ENCODE measurements at regions not wholly inside any gene's neighbourhood (a gene's known extent, or its start where the extent isn't known, plus 50 kb on each side); places are given as distances from the start of the nearest gene placed in this dataset.

DNA sequence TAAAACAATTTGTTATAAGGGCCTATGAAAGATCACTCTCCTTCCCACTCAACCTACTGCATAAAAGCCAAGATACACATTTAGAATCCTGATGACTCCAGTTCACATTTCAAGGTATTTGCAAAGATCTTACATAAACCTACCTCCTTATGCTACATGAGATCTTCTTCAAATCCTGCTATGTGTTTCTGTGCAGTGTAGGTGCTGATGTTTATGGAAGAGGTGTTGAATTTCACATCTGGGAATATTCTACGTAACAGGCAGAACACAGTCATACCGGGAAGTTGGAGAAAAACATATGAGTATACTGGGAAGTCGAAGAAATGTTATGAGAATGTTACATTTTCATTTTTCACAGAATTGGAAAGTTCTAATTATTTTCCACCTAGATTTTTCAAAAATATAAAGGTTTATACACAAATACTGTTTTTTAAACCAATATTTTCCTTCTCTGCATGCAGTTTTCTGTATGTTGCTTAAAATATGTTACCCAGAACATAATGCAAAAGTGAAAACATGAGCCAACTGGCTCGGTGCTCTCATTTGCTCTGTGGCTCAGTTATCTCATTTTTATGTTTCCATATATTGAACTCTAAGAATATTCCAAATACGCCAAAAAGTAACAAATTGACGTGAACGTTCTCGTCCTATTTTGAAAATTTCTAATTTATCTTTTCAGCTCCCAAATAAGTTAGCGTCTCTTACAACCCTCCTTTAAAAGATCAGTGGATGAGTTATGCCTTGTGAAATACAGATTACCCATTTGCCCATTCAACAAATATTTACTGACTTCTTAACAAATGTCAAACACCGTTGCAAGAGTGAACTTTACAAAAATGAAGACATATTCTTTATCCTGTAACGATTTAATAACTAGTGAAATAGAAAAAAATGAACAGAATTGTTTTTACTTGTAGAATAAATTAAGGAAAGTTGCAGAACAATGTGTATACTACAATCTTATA, 899.3 kb downstream of the STIM2 start:
- Histone ChIP-seq H3K36me3 (ENCODE audit: control insufficient read depth, insufficient read depth, low read length) (no peaks in the 10 kb centered on the region), H3K27ac (ENCODE audit: low read length) (no peak overlapping the region), H3K9me3 (ENCODE audit: control insufficient read depth, insufficient read depth, low read length) (no peaks in the 10 kb centered on the region), H3K4me3 (ENCODE audit: low read length) (no peak overlapping the region), H3K4me1 (ENCODE audit: control insufficient read depth, insufficient read depth, low read length) (no peaks in the 10 kb centered on the region), H3K27me3 (ENCODE audit: control insufficient read depth, insufficient read depth, low read length) (no peaks in the 10 kb centered on the region)
- DNase-seq (ENCODE audit: low read depth, low spot score) = no peak
- no CpG with 5 or more reads among the region's 11 CpGs for WGBS (ENCODE audit: insufficient coverage, insufficient read length)

DNA sequence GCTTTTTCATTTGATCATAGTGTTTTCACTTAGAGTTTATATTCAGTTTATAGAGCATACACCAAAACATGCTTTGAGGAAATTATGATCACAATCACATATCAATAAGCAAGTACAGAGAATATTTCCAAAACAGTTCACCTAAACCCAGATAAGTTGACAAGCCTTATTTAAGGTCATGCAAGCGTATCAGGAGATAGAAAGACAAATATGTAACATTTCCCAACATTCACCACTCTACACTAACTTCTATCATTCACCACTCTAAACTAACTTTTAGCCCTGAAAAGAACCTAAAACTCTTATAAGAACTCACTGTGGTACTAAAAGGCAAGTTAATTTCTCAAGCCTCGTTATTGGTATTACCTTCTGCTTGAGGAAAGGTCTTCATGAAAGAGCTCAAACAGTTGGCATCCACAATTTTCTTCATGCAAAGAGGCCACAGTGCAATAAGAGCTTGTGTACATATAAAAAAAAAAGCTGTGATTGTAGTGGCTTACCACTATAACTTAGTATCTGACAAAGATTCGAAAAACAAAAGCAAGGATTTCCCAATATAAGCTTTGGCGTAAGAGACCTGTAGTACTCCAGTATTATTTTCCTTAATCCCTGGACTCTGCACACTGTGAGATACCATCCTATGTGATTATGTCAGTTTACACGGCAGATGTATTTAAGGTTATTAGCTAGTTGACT, 903.3 kb downstream of the STIM2 start:
- no peaks in the 10 kb centered on the region for H3K4me1 ChIP-seq (ENCODE audit: control insufficient read depth, insufficient read depth, low read length)
- H3K27me3 ChIP-seq (ENCODE audit: control insufficient read depth, insufficient read depth, low read length) = no peaks in the 10 kb centered on the region
- no peaks in the 10 kb centered on the region for H3K9me3 ChIP-seq (ENCODE audit: control insufficient read depth, insufficient read depth, low read length)
- WGBS (ENCODE audit: insufficient coverage, insufficient read length) = no CpG with 5 or more reads among the region's 5 CpGs
- no peak overlapping the region for H3K27ac ChIP-seq (ENCODE audit: low read length)
- no peak overlapping the region for H3K4me3 ChIP-seq (ENCODE audit: low read length)
- DNase-seq (ENCODE audit: low read depth, low spot score) = no peak
- H3K36me3 ChIP-seq (ENCODE audit: control insufficient read depth, insufficient read depth, low read length) = no peaks in the 10 kb centered on the region

DNA sequence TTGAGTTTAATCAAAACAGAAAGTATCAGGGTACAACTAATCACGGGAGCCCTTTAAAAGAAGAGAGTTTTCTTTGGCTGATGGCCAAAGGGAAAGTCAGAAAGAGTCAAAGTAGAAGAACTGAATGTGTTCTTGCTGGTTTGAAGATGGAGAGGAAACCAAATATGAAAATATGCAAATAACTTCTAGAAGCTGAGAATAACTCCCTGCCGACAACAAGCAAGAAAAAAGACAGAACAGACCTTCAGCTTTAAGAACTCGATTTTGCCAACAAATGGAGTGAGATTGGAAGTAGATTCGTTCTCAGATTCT, 903.8 kb downstream of the STIM2 start:
- no peaks in the 10 kb centered on the region for H3K9me3 ChIP-seq (ENCODE audit: control insufficient read depth, insufficient read depth, low read length)
- H3K36me3 ChIP-seq (ENCODE audit: control insufficient read depth, insufficient read depth, low read length) = no peaks in the 10 kb centered on the region
- DNase-seq (ENCODE audit: low read depth, low spot score) = no peak
- H3K27ac ChIP-seq (ENCODE audit: low read length) = no peak overlapping the region
- no CpG with 5 or more reads among the region's 4 CpGs for WGBS (ENCODE audit: insufficient coverage, insufficient read length)
- H3K4me1 ChIP-seq (ENCODE audit: control insufficient read depth, insufficient read depth, low read length) = no peaks in the 10 kb centered on the region
- H3K27me3 ChIP-seq (ENCODE audit: control insufficient read depth, insufficient read depth, low read length) = no peaks in the 10 kb centered on the region
- no peak overlapping the region for H3K4me3 ChIP-seq (ENCODE audit: low read length)

DNA sequence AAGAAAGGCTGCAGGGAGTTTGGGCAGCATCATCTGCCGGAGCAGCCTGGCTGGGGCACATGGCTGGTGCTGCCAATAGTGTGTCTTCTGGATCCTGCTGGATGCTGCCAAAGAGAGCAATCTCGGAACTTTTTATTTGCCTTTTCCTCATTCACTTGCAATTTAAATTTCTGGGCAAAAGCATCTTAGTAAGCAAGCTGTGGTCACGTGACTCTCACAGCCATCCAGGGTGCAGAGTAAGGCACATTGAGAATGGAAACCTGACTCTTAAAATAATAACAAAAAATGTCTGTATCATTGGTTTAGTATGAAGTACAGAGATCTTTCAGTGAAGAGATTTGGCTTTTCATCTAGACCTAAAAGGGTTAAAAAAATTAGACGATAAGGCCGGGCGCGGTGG, 910.3 kb downstream of the STIM2 start:
- Histone ChIP-seq H3K4me3 (ENCODE audit: low read length) (no peak overlapping the region), H3K9me3 (ENCODE audit: control insufficient read depth, insufficient read depth, low read length) (no peaks in the 10 kb centered on the region), H3K4me1 (ENCODE audit: control insufficient read depth, insufficient read depth, low read length) (no peaks in the 10 kb centered on the region), H3K27me3 (ENCODE audit: control insufficient read depth, insufficient read depth, low read length) (no peaks in the 10 kb centered on the region), H3K27ac (ENCODE audit: low read length) (no peak overlapping the region), H3K36me3 (ENCODE audit: control insufficient read depth, insufficient read depth, low read length) (no peaks in the 10 kb centered on the region)
- no peak for DNase-seq (ENCODE audit: low read depth, low spot score)
- whole genome bisulfite sequencing (ENCODE audit: insufficient coverage, insufficient read length) = no CpG with 5 or more reads among the region's 7 CpGs

DNA sequence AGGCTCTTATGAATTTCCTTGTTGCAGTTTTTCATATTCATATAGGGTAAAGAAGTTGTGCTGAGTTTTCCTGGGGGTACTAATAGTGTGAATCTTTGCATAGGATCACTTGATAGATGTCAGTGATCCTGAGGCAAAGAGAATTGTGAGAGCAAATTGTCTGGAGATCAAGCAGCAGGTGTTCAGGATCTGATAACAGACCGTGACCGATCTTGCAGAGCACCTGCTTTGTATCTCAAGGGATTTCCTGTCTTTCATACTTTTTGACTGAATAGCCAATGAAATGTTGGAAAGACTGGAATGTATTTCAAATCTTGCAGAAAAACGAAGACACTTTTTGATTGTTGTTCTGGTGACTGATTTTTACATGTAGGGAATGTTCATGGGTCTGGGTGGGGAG, 914.5 kb downstream of the STIM2 start:
- no peak for DNase-seq (ENCODE audit: low read depth, low spot score)
- H3K27me3 ChIP-seq (ENCODE audit: control insufficient read depth, insufficient read depth, low read length) = no peaks in the 10 kb centered on the region
- no peak overlapping the region for H3K27ac ChIP-seq (ENCODE audit: low read length)
- no peaks in the 10 kb centered on the region for H3K36me3 ChIP-seq (ENCODE audit: control insufficient read depth, insufficient read depth, low read length)
- no peaks in the 10 kb centered on the region for H3K9me3 ChIP-seq (ENCODE audit: control insufficient read depth, insufficient read depth, low read length)
- H3K4me1 ChIP-seq (ENCODE audit: control insufficient read depth, insufficient read depth, low read length) = no peaks in the 10 kb centered on the region; the same call in 1 of the 2 replicates
- no CpG with 5 or more reads among the region's 3 CpGs for WGBS (ENCODE audit: insufficient coverage, insufficient read length)
- H3K4me3 ChIP-seq (ENCODE audit: low read length) = no peak overlapping the region

DNA sequence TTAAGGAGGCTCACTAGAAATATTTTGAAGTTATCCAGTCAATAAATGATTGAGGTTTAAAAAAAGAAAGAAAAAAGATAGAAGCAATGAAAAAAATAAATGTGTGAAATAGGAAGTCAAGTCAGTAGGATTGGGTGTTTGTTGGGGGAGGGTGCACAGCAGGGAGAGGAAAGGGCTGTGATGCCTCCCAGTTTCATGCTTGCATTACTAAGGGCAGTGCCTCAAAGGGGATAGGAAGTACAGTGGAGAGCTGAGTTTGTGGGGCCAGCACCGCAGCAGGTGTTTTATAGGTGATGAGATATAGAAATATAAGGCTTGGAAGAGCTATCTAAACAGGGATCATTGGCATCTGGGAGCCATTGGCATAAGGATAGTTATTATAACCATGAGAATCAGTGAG, 919.2 kb downstream of the STIM2 start:
- H3K4me1 ChIP-seq (ENCODE audit: control insufficient read depth, insufficient read depth, low read length) = no peaks in the 10 kb centered on the region; the same call in 1 of the 2 replicates
- no CpG with 5 or more reads among the region's 1 CpG for WGBS (ENCODE audit: insufficient coverage, insufficient read length)
- H3K36me3 ChIP-seq (ENCODE audit: control insufficient read depth, insufficient read depth, low read length) = no peaks in the 10 kb centered on the region
- H3K9me3 ChIP-seq (ENCODE audit: control insufficient read depth, insufficient read depth, low read length) = no peaks in the 10 kb centered on the region
- H3K27me3 ChIP-seq (ENCODE audit: control insufficient read depth, insufficient read depth, low read length) = no peaks in the 10 kb centered on the region
- DNase-seq (ENCODE audit: low read depth, low spot score) = no peak
- H3K27ac ChIP-seq (ENCODE audit: low read length) = no peak overlapping the region
- H3K4me3 ChIP-seq (ENCODE audit: low read length) = no peak overlapping the region

DNA sequence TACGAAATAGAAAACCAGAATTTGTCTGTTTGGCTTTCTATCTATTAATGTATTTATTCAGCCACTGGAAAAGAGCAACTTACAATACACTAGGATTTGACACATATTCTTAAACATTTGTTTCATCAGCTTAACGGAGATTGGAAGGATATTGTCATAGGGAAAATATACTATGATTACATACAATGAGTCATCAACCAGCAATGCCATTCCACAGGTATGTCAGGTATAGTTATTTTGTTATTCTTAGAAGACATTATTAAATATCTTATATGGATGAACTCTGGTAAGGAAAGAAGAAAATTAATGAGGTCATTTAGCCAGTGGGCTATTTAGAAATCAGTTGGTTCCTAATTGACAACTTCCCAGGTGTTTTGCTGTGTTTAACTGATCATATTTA, 926.6 kb downstream of the STIM2 start:
- no peak for DNase-seq (ENCODE audit: low read depth, low spot score)
- no CpG with 5 or more reads among the region's 2 CpGs for WGBS (ENCODE audit: insufficient coverage, insufficient read length)

DNA sequence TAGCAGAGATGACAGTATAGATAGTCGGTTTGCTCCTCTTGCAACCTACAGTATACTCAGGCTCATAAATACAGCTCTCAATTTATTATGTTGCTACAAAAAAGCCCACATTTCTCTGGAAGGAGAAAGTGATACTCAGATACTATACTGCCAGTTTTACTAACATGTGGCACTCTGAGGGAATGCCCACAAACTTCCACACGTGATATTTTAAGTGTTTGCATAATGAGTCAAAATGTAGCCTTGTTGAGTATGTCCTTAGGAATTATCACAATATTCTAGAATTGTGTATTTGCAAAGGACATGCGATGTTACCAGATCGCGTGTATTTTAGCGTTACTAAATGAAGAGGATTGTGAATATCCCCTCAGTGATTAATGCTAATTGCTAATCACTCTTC, 929.1 kb downstream of the STIM2 start:
- H3K4me1 ChIP-seq (ENCODE audit: control insufficient read depth, insufficient read depth, low read length) = no peaks in the 10 kb centered on the region
- no CpG with 5 or more reads among the region's 6 CpGs for WGBS (ENCODE audit: insufficient coverage, insufficient read length)

More for the DNA sequence above, 926.6 kb downstream of the STIM2 start:
- Histone ChIP-seq H3K4me3 (ENCODE audit: low read length) (no peak overlapping the region), H3K27ac (ENCODE audit: low read length) (no peak overlapping the region), H3K27me3 (ENCODE audit: control insufficient read depth, insufficient read depth, low read length) (no peaks in the 10 kb centered on the region), H3K9me3 (ENCODE audit: control insufficient read depth, insufficient read depth, low read length) (no peaks in the 10 kb centered on the region), H3K36me3 (ENCODE audit: control insufficient read depth, insufficient read depth, low read length) (no peaks in the 10 kb centered on the region), H3K4me1 (ENCODE audit: control insufficient read depth, insufficient read depth, low read length) (no peaks in the 10 kb centered on the region)

DNA sequence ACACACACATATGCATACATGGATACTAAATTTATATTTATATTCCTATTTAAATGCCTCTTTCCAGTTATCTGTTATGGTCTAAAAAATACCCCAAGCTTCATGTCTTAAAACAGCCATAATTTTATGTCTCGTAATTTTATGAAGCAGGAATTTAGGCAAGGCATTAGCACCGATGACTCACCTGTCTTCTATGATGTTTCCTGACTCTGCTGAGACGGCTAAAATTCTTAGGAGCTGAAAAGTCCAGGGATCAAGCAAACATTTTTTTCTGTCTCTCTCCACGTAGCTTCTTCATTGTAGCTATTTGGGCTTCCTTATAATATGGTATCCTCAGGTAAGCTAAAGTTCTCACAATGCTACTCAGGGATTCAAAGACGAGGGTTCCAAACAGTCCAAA, 930.3 kb downstream of the STIM2 start:
- no peaks in the 10 kb centered on the region for H3K36me3 ChIP-seq (ENCODE audit: control insufficient read depth, insufficient read depth, low read length)
- DNase-seq (ENCODE audit: low read depth, low spot score) = no peak
- H3K4me1 ChIP-seq (ENCODE audit: control insufficient read depth, insufficient read depth, low read length) = no peaks in the 10 kb centered on the region
- no peaks in the 10 kb centered on the region for H3K9me3 ChIP-seq (ENCODE audit: control insufficient read depth, insufficient read depth, low read length)
- no peak overlapping the region for H3K4me3 ChIP-seq (ENCODE audit: low read length)
- no peak overlapping the region for H3K27ac ChIP-seq (ENCODE audit: low read length)
- no peaks in the 10 kb centered on the region for H3K27me3 ChIP-seq (ENCODE audit: control insufficient read depth, insufficient read depth, low read length)
- no CpG with 5 or more reads among the region's 5 CpGs for WGBS (ENCODE audit: insufficient coverage, insufficient read length)

More for the DNA sequence above, 929.1 kb downstream of the STIM2 start:
- no peak overlapping the region for H3K27ac ChIP-seq (ENCODE audit: low read length)
- no peaks in the 10 kb centered on the region for H3K27me3 ChIP-seq (ENCODE audit: control insufficient read depth, insufficient read depth, low read length)
- H3K36me3 ChIP-seq (ENCODE audit: control insufficient read depth, insufficient read depth, low read length) = no peaks in the 10 kb centered on the region
- DNase-seq (ENCODE audit: low read depth, low spot score) = no peak
- H3K9me3 ChIP-seq (ENCODE audit: control insufficient read depth, insufficient read depth, low read length) = no peaks in the 10 kb centered on the region
- H3K4me3 ChIP-seq (ENCODE audit: low read length) = no peak overlapping the region

DNA sequence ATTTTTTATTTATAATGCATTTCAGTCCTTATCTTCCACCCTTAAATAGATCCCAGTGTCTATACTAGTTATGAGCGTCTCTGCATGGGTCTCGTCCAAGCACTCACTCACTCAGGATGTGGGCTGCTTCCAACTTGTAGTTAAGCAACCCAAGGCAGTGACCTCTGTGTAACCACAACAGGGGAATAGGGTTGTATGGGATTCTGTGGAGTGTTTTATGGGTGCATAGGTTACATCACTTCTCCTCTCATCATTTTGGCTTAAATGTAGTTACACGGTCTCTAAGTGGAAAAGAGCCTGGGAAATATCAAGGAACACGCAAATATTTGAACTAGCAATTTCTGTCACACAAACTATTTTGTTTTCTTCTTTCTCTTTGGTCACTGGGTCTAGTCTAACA, 931.0 kb downstream of the STIM2 start:
- Histone ChIP-seq H3K27me3 (ENCODE audit: control insufficient read depth, insufficient read depth, low read length) (no peaks in the 10 kb centered on the region), H3K4me1 (ENCODE audit: control insufficient read depth, insufficient read depth, low read length) (no peaks in the 10 kb centered on the region), H3K4me3 (ENCODE audit: low read length) (no peak overlapping the region), H3K9me3 (ENCODE audit: control insufficient read depth, insufficient read depth, low read length) (no peaks in the 10 kb centered on the region), H3K36me3 (ENCODE audit: control insufficient read depth, insufficient read depth, low read length) (no peaks in the 10 kb centered on the region), H3K27ac (ENCODE audit: low read length) (no peak overlapping the region)
- DNase-seq (ENCODE audit: low read depth, low spot score) = no peak
- no CpG with 5 or more reads among the region's 4 CpGs for WGBS (ENCODE audit: insufficient coverage, insufficient read length)
